ENCODE measurements at regions not wholly inside any gene's neighbourhood (a gene's known extent, or its start where the extent isn't known, plus 50 kb on each side); places are given as distances from the start of the nearest gene placed in this dataset.

DNA sequence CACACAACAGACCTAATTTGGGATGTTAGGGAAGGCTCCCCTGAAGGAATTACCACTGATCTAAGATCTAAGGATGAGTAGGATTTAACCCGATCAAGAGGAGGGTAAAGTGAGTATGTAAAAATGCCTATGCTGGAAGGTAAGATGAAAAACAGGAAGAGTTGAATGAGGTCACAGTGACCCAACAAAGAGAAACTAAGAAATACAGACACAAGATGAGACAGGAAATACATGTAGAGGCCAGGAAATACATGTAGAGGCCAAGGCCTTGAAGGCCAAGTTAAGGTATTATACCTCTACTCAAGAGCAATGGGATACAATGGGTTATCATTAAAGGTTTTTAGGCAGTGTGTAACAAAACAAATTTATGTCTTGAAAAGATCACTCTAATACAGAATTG is 131.6 kb upstream of the TANK start:
- DNase-seq (ENCODE audit: low read depth) = no peak

DNA sequence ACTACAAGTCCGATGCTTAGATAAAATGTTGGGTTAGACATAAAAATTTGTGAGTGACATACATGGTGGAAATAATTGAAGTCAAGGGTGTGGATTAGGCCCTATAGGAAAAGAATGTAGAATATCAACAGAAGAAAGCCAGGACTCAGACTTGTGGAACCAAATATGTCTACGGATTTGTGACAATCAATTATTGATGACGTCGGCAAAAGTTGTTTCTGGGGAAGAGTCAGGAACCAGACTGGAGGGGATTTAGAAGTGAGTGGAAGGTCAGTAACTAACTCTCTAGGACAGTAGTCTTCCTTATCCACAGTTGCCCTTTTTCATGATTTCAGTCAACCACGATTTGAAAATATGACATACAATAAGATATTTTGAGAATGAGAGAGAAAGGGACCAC is 130.9 kb upstream of the TANK start:
- DNase-seq (ENCODE audit: low read depth) = no peak

DNA sequence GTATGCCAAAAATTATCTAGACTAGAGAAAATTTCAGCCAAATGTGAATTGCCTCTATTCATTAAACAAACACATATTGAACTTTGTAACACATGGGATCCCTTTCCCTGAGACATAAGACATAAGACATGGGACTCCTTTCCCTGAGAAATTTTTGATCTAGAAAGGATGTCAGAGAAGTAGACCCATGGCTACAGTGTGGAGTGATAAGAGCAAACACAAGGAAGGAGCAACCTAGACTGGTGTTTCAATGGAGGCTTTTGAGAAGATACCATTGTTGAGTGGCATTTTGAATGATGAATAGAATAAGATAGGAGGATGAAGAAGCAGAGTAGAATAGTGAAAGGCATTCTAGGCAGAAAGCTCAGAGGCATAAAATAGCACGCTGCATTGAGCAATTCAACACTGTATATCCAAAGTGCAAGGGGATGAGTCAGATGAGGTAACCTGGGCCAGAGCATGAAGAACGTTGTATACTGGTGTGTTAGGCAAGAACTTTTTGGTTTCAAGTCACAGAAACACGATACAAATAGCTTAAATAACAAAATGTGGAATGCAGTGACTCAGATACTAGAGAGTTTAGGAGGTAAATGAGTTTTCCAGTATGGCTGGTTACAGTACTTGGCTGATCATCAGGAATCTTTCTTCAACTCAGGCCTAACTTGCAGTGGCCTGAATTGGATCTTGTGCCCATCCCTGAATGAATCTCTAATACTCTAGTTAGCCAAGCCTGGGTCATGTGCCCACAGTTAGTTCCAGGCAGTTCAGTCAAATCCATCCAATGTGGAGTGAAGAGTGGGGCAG is 129.8 kb upstream of the TANK start:
- no peak for DNase-seq (ENCODE audit: low read depth)

DNA sequence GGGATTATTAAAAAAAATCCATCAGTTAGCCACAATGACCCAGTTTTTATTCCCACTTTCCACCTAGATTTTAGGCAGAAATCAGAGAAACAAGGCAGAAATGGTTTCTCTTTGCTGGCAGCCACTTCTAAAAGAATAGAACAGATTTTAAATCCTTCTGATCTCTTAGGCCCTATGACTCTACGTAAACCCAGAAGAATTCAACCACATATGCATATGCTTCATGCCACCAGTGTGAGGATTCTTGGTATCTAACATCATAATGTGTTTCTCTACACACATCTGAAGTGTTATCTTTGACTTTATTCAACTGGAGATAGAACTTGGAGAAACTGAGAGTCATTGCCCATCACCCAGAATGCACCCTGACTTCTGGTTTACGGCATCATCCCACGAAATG is 128.7 kb upstream of the TANK start:
- no peak for DNase-seq (ENCODE audit: low read depth)

DNA sequence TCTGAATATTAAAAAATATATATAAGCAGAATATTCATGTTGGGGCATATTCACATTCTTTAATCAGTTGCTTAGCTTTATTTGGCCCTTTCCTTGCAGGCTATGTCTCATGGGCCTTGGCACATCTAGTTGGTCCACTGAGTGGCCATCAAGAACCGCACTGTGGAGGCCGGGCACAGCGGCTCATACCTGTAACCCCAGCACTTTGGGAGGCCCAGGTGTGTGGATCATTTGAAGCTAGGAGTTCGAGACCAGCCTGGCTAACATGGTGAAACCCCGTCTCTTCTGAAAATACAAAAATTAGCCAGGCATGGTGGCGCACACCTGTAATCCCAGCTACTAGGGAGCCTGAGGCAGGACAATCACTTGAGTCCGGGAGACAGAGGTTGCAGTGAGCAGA is 127.6 kb upstream of the TANK start:
- no peak for DNase-seq (ENCODE audit: low read depth)

DNA sequence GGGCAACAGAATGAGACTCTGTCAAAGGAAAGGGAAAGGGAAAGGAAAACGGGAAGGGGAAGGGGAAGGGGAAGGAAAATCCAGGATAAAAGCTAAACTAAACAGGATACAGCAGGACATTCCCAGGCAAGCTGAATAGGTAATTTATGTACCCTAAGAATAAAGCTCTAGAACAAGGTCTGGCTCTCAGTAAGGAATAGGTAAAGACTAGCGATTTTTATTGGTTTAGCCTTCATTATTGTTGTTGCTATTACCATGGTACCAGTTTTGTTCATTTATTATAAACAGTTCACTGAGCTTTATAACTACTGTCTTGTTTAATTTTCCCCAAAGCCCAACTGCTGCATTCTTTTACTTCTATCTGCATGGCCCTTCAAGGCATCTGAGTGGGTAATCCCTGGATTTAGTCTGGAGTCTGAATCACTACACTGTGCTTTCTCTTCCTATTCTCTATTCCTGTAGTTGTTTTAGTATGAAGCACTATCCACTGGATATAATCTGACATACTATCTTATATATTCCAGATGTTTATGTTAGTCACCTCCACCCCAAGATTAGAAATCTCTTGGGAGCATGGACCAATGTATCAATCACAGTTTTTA is 127.1 kb upstream of the TANK start:
- no peak for DNase-seq (ENCODE audit: low read depth)

DNA sequence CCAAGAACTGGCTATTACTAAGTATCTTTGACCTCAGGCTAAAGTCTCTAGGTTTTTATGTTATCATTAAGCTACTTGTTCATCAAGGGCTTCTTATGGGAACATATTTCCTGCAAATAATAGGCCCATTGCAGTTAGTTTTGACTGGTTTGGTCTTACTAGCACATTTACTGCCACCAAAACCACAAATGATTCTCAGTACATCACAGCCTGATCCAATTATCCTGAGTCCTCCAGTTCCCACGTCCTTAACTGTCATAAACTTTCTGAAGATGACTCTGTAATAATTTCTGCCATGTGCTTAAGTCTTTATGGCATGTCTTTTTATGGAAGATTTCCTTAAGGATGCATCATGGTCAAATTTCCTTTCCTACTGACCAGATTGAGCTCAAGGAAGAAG is 123.3 kb upstream of the TANK start:
- no peak for DNase-seq (ENCODE audit: low read depth)

DNA sequence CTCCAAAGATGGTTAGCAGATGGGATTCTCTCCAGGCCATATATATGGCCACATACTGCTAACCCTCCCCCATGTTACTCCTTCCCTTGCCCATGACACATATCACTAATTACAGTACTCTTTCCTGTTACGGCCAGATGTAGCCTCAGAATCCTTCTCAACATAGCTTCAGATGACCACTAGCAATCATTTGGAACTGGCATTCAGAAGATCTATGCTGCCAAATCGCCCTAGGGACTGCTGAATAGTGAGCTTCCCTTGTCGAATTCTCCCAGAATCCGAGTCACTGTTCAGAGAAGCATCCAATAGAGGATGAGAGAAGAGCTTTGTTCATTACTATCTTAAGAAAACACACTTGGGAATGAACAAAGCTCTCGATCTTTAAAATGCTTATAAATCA is 121.2 kb upstream of the TANK start:
- no peak for DNase-seq (ENCODE audit: low read depth)

DNA sequence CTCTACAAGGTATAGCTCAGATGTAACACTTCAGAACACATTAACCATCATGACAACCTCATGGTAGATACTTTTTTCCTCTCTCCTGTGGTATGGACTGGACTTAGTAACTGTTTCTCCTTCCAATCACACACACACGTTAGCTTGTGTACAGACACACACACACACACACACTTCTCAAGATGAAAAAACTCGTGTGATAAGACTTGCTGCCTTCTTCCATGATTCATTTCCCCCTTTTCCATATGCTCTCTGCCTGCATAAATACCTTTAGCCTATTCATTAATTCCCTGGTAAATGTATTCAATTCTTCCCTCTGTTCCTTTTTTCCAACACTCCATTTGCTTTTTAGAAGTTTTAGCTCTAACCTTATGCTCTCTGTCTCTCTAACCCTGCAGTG is 118.9 kb upstream of the TANK start:
- no peak for DNase-seq (ENCODE audit: low read depth)

DNA sequence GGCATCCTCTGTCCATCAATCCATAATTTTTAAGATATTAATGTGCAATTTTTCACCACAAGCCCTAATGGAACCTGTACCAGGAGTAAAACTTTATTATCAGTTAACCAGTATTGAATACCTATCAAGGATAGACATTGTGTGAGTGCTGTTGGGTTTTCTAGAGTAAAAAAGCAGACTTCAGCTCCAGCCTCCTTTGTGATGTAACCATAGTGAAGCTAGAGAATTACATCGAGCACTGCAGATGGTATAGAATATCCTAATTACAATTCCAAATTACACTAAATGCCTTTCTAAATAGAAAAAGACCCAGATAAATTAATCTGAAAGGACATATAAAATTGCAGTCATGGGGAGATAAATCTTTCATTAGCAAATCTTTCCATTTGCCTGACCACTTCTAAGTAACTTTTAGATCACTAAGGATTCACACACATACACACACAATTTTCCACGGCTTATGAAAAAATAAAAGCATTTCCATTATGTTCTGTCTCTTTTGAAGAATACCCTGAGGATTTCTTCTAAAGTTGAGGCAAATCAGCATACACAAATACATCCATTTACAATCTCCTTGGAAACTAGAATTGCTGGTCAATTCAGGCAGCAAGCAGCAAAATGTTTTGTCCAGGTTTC is 117.1 kb upstream of the TANK start:
- no peak for DNase-seq (ENCODE audit: low read depth)

DNA sequence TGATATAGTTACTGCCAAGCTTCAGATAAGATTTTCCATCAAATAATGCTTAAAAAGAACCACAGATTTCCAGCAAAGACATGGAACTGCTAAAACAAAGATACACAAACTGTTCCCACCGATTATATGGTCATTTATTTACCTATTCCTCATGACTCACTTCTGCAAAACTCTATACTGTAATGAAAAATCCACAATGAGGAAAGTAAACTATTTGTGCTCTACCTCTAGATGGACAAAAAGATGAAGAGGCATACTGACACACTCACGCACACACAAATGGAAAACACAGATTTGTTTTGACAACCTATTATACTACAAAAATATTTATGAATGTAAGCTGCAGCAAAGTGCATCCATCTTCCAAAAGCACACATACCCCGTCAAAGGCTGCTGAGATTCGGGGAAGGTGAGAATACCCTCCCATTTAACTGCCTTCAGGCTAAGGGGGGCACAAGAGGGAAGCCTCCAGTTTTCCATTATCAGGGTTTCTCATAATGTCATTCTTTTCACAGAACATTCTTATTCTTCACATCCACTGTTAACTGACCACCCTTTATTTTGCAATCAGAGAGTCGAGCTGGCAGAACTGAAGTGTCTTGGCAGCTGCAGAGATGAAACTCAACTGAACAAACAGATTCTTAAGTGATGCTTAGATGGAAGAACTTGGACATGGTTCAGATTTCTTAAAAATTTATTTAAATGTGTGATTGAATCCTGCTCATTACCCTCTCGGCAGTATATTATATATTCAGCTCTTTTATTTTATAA is 115.9 kb upstream of the TANK start:
- no peak for DNase-seq (ENCODE audit: low read depth)

DNA sequence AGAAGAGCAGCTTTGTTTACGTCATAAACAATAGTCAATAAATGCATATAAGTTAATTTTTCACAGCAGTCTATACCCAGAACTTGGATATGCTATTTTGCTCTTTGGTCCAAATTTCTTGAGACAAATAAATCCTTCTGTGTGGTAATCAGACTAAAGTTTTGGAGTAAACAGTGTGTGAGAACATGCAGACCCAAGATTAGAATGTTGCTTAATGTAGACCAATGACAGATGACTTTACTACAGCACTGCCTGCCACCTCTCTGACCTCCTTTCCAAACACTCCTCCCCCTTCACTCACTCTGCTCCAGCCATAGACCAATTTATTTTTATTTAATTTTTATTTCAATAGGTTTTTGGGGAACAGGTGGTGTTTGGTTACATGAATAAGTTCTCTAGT is 115.3 kb upstream of the TANK start:
- no peak for DNase-seq (ENCODE audit: low read depth)

DNA sequence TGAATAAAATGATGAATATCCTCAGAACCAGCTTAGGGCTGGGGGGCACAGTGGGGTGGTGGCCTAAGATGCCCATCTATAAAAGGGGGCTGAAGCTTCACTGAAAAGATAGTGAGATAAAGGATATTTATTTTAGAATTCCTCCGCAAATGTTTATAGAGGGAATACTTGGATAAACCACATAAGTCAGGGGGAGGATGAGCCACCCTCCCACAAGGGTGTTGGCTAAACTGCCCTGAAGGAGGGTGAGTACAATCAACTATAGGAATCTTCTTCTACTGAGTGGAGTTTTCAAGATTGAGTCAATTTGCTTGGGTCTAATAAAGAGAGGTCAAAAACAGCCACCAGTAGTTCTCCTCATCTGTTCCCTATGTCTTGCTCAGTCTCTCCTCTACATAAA is 114.5 kb upstream of the TANK start:
- DNase-seq (ENCODE audit: low read depth) = no peak

DNA sequence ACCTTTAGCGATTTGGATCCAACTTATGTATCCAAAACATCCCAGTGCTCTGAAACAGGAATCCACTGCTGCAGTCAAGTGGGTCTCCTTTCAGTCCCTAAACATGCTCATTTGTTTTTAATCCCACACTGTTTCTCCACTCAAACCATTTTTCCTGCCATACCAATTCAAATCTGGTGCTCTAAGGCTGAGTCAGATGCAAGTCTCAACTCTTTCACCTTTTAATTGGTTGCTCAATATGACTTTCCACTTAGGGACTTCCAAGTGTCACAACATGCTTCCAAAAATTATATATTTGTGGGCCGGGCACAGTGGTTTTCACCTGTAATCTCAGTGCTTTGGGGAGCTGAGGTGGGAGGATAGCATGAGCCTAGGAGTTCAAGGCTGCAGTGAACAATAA is 113.4 kb upstream of the TANK start:
- no peak for DNase-seq (ENCODE audit: low read depth)

DNA sequence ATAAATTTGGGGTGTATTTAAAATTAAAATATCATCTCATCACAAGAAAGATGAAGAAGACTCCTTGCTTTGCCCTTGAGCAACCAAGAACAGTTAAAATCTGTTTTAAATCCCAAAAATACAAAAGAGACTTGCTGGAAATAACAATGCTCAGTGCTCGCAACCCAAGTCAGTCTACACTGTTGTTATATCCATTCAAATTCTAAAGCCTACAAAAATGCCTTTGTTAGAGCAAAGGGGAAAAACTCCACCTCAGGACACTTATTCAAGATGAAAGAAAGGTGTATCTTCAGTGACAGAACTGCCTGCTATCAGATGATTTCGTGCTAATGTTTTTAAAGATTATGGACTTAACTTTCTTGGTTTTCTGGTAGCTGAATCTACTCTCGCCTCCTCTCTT is 111.9 kb upstream of the TANK start:
- DNase-seq (ENCODE audit: low read depth) = no peak

DNA sequence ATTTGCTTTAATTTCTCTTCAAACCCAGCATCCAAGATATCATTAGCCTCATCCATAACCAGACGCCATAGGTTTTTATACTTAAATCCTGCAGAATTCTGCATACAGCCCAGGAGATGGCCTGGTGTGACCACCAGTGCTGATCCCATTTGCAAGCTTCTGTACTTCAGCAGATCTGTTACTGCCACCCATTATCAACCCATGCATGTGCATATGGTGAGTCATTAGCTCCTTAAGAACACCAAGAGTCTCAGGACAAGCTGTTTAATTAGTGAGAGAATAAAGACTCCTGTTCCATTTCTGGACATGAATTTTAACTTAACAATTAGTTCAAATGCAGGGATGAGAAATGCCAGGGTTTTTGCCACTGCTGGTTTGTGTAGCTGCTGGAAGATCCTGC is 110.7 kb upstream of the TANK start:
- DNase-seq (ENCODE audit: low read depth) = no peak

DNA sequence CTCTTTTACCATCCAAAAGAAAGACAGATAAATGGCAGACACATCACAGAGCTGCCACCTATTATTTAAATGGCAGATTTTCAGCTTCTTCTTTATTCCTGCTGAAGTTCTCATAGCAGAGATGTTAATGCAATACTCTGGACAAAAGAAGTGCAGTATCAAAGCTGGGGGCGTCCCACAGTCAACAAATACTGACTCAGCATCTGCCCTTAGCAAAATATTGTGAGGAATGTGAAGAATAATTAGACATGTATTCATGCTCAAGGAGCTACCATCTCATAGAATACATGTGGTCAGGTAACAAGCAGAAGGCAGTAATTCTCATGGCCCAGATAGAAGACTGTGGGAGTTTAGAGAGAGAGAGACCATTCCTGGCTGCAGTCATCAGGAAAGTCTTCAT is 108.0 kb upstream of the TANK start:
- DNase-seq (ENCODE audit: low read depth) = no peak

DNA sequence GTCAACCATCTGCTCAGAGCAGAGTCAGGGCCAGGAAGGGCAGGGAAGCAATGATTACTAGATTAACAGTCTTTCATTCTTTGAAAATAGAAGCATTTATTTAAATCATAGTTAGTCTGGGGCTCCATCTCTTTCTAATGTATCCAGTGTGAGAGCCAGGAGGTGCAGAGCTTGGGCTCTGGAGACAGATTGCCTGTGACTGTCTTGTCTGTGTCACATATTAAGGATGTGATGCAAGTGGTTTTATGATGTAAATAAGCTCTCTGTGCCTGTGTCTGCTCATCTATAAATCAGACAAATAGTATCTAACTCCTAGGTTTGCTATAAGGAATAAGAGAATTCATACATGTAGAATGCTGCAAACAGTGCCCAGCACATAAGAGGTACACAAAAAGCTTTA is 104.9 kb upstream of the TANK start:
- DNase-seq (ENCODE audit: low read depth) = no peak

DNA sequence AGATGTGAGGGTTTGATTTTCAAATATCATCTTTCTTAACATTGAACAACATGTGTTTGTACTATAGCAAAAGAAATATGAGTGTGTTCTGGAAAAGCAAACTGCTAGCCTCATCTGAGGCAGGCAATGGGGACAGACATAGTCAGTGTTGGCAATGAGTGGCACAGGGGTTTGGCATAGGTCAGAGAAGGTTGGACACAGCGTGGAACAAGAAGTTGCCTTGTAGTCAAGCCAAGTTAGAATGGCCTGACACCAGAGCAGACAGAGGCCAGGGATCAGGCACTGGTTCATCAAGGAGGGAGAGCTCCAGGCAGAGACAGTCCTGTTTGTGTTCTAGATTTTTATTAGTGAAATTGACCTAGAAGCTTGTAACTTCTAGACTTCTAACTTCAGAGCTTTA is 100.8 kb upstream of the TANK start:
- no peak for DNase-seq (ENCODE audit: low read depth)

DNA sequence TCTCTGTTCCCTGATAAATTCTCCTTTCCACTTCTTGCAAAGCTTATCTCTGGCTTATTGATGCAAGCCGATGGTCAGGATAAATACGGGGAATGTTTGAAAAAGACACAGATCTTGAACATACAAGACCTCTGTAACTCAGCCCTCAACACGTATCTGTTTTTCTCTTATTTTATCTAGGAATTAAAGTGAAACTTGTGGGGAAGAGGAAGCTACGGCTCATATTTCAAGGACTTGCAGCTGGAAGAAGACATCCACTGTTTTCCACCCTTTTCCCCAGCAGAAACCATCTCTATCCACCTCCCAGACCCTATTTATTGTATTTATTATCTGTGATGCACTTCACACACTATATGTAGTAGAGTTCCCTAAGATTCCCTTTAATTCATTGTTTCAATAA is 98.4 kb upstream of the TANK start:
- DNase-seq (ENCODE audit: low read depth) = no peak

DNA sequence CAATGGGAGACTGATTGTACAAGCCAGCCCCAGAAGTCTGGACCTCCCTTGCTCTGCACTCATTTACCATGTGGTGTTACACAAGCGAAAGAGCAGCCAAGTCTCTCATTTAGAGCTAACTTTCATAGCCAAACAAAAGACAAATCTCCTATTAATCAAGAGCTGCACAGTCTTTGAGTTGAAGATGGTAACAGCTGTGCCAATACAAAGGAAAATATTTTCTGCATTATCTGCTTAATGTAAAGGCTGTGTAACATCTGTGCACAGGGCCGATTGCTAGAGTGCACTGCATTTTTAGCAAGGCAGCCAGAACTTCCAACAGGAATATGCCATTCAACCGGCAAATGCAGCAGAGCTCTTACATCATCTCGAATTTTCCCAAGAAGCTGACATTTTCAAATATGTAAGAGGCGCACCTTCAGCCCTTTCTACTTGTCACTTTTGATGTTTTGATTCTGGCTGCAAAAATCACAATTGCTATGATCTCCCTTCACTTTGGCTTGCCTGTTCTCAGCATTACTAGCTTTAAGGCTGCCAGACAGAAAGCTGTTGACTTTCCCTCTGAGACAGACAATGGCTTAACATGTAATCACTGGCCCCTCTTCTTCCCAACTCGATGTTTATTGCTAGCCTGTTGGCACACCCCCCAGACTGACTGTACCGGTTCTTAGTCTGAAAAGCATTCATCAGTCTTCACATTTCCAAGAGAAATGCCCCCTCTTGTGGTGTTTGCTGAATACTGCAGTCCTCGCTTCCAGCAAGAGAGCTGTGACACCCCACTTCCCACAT is 96.9 kb upstream of the TANK start:
- peak; percentile 20 for DNase-seq (ENCODE audit: low read depth)

DNA sequence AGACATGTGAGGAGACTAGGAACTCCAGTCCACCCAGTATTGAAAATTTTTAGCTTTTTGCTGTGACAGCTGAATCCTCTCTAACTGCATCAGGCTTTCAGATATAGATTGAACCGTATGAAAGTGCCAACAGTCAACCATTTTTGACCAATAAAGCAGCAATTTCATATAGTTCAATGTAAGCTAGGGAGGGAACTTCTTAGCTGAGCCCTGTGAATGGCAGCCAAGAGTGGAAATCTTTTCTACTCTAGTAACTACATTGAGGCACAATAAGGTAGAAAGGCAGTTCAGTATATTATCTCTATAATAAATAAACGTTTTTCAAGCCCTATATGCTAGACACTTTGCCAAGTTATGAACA is 96.3 kb upstream of the TANK start:
- DNase-seq (ENCODE audit: low read depth) = no peak
